A673 (cell line): ENCODE measurements at regions not wholly inside any gene's neighbourhood (a gene's known extent, or its start where the extent isn't known, plus 50 kb on each side); places are given as distances from the start of the nearest gene placed in this dataset.

Source experiments
- BruUV-seq: library from RNA; stranded (reverse); fragments of 400-500 nt; replicated peaks from 2 replicates; lab custom pipeline; 2021; lab: Mats Ljungman, UMichigan
- CTCF ChIA-PET: fragments of 300-600 bp; sonication (Branson Sonifier 250); formaldehyde crosslinking; loops from one replicate; lab custom pipeline; 2022; ENCODE audit warnings: antibody characterized with exemption; lab: Charles Lee
- POLR2A ChIA-PET: fragments of 300-600 bp; sonication (Branson Sonifier 250); formaldehyde crosslinking; loops from one replicate; lab custom pipeline; 2022; ENCODE audit warnings: antibody characterized with exemption; ENCODE audit not compliant: low non-redundant PET; lab: Charles Lee
- DNase-seq: peaks from one replicate; pipeline ENCODE4 v3.0.0-alpha.2; 2015; ENCODE audit warnings: low spot score
- H3K27ac ChIP-seq: fragments of 200-600 bp; sonication (generic); 2 replicates; pipeline ENCODE4 v1.5.1; 2016; ENCODE audit warnings: mixed run types, low read depth, mild to moderate bottlenecking, mixed read lengths, antibody characterized with exemption, low read length; ENCODE audit not compliant: poor library complexity, severe bottlenecking
- H3K27me3 ChIP-seq: fragments of 200-600 bp; sonication (generic); replicated peaks from 2 replicates; pipeline ENCODE4 v1.6.1; 2017; ENCODE audit warnings: mixed run types, low read depth, mild to moderate bottlenecking, mixed read lengths, antibody characterized with exemption, low read length; ENCODE audit not compliant: insufficient read depth, poor library complexity
- H3K36me3 ChIP-seq: fragments of 200-600 bp; sonication (generic); 2 replicates; pipeline ENCODE4 v1.6.1; 2016; ENCODE audit warnings: mixed run types, mild to moderate bottlenecking, mixed read lengths, antibody characterized with exemption, low read length; ENCODE audit not compliant: insufficient read depth, poor library complexity, severe bottlenecking
- H3K4me1 ChIP-seq: fragments of 200-600 bp; sonication (generic); 2 replicates; pipeline ENCODE4 v1.6.1; 2017; ENCODE audit warnings: mixed run types, mild to moderate bottlenecking, mixed read lengths, antibody characterized with exemption, low read length; ENCODE audit not compliant: insufficient read depth, poor library complexity, severe bottlenecking
- H3K4me3 ChIP-seq: fragments of 200-600 bp; sonication (generic); 2 replicates; pipeline ENCODE4 v1.5.1; 2016; ENCODE audit warnings: low read depth, mixed run types, mild to moderate bottlenecking, mixed read lengths, low read length; ENCODE audit not compliant: poor library complexity, severe bottlenecking
- H3K9me3 ChIP-seq: fragments of 200-600 bp; sonication (generic); 2 replicates; pipeline ENCODE4 v1.6.1; 2016; ENCODE audit warnings: mixed run types, low read depth, mild to moderate bottlenecking, mixed read lengths, antibody characterized with exemption, low read length; ENCODE audit not compliant: poor library complexity, severe bottlenecking
- CTCF ChIP-seq: fragments of 300-800, 200-600 bp; sonication (generic); conservative IDR thresholded peaks from 2 replicates; pipeline ENCODE4 v1.5.1; 2017; ENCODE audit warnings: low read depth, mild to moderate bottlenecking, antibody characterized with exemption, low read length, moderate library complexity, mixed read lengths
- EZH2 ChIP-seq: fragments of 200-600 bp; sonication (generic); IDR thresholded peaks from 2 replicates; pipeline ENCODE4 v1.6.1; 2017; ENCODE audit warnings: borderline replicate concordance, low read depth, mild to moderate bottlenecking, mixed read lengths, antibody characterized with exemption, low read length; ENCODE audit not compliant: poor library complexity, severe bottlenecking
- intact Hi-C: fragments of 100-400 bp; cut with micrococcal nuclease; formaldehyde crosslinking; loops from one replicate; pipeline ENCODE4 v1.10.0; 2022; ENCODE audit not compliant: unreplicated experiment

GRCh38 chr14:98018628-98019027 is 1221.4 kb downstream of the VRK1 start:
- Histone ChIP-seq H3K4me1 (no peaks in the 10 kb centered on the region), H3K9me3 (no peaks in the 10 kb centered on the region), H3K27ac (no peak overlapping the region), H3K36me3 (no peaks in the 10 kb centered on the region), H3K4me3 (no peak overlapping the region), H3K27me3 (no peaks in the 10 kb centered on the region)
- intact Hi-C loops, result no loop called here
- POLR2A ChIA-PET, result no interaction called here
- DNase-seq, result no peak
- CTCF ChIA-PET, result no interaction called here
- BruUV-seq, result no TSS peak
- TF ChIP-seq CTCF, result no peak
- no peak for TF ChIP-seq EZH2

GRCh38 chr14:98022541-98023520 is 1225.6 kb downstream of the VRK1 start:
- H3K36me3 ChIP-seq, result no peaks in the 10 kb centered on the region
- no peaks in the 10 kb centered on the region for H3K27me3 ChIP-seq
- POLR2A ChIA-PET, result no interaction called here
- no TSS peak for BruUV-seq
- DNase-seq, result no peak
- intact Hi-C loops, result no loop called here
- no peak overlapping the region for H3K4me3 ChIP-seq
- no peak overlapping the region for H3K27ac ChIP-seq
- no peaks in the 10 kb centered on the region for H3K9me3 ChIP-seq
- no peak for TF ChIP-seq EZH2
- TF ChIP-seq CTCF, result no peak
- CTCF ChIA-PET, result no interaction called here
- H3K4me1 ChIP-seq, result no peaks in the 10 kb centered on the region

- no peak overlapping the region for H3K4me3 ChIP-seq
- BruUV-seq, result no TSS peak
- H3K9me3 ChIP-seq, result peaks cover 3% of the 10 kb centered on the region
- no peaks in the 10 kb centered on the region for H3K36me3 ChIP-seq
- no peak for DNase-seq
- H3K4me1 ChIP-seq, result no peaks in the 10 kb centered on the region
- no peak for TF ChIP-seq EZH2
- TF ChIP-seq CTCF, result no peak
- no peaks in the 10 kb centered on the region for H3K27me3 ChIP-seq
- ChIA-PET POLR2A (no interaction called here), CTCF (no interaction called here)
- H3K27ac ChIP-seq, result no peak overlapping the region
- intact Hi-C loops, result no loop called here
Measured at GRCh38 chr14:98028162-98028561, 1231.0 kb downstream of the VRK1 start.
